ENCODE measurements at regions not wholly inside any gene's neighbourhood (a gene's known extent, or its start where the extent isn't known, plus 50 kb on each side); places are given as distances from the start of the nearest gene placed in this dataset.

GRCh38 chr15:81495780-81496467 lies 121.9 kb upstream of the TMC3 start:
- ATAC-seq (ENCODE audit: poor library complexity) (no peak), DNase-seq (no peak)
- intact Hi-C loops (cut with DNase I): no loop called here

- intact Hi-C loops (cut with DNase I): no loop called here
- DNase-seq: no peak
- ATAC-seq (ENCODE audit: poor library complexity): no peak
These were observed 119.1 kb upstream of the TMC3 start for GRCh38 chr15:81492969-81493645.

- DNase-seq: no peak
- ATAC-seq (ENCODE audit: poor library complexity): no peak
- intact Hi-C loops (cut with DNase I): no loop called here
These were observed 118.4 kb upstream of the TMC3 start for GRCh38 chr15:81492331-81492968.

- intact Hi-C loops (cut with DNase I): no loop called here
- DNase-seq (no peak), ATAC-seq (ENCODE audit: poor library complexity) (no peak)
These were observed 117.5 kb upstream of the TMC3 start for GRCh38 chr15:81491414-81492096.

GRCh38 chr15:81485806-81486205 lies 111.8 kb upstream of the TMC3 start:
- ATAC-seq (ENCODE audit: poor library complexity) (no peak), DNase-seq (no peak)
- intact Hi-C loops (cut with DNase I): loop anchor here (10.0 kb wide), 1 partner anchor 449 kb away; no protein-coding TSS in a partner anchor

- DNase-seq (no peak), ATAC-seq (ENCODE audit: poor library complexity) (no peak)
- intact Hi-C loops (cut with DNase I): loop anchor here (5.0 to 10.0 kb wide), 2 partner anchors 450 to 563 kb away; partner anchors contain the start of gene MEX3B
These were observed 110.3 kb upstream of the TMC3 start for GRCh38 chr15:81484086-81484955.

- intact Hi-C loops (cut with DNase I): loop anchor here (5.0 to 10.0 kb wide), 2 partner anchors 451 to 564 kb away; partner anchors contain the start of gene MEX3B
- DNase-seq: no peak
These were observed 109.5 kb upstream of the TMC3 start for GRCh38 chr15:81483496-81483895.

GRCh38 chr15:81481346-81481745 lies 107.3 kb upstream of the TMC3 start:
- intact Hi-C loops (cut with DNase I): loop anchor here (5.0 to 10.0 kb wide), 2 partner anchors 453 to 566 kb away; partner anchors contain the start of gene MEX3B
- ATAC-seq (ENCODE audit: poor library complexity): no peak

More at GRCh38 chr15:81483496-81483895, 109.5 kb upstream of the TMC3 start:
- ATAC-seq (ENCODE audit: poor library complexity): no peak

GRCh38 chr15:81480645-81481053 lies 106.6 kb upstream of the TMC3 start:
- no peak for DNase-seq
- ATAC-seq (ENCODE audit: poor library complexity): peak; percentile 87
- intact Hi-C loops (cut with DNase I): loop anchor here (5.0 to 10.0 kb wide), 2 partner anchors 454 to 567 kb away; partner anchors contain the start of gene MEX3B

More at GRCh38 chr15:81481346-81481745, 107.3 kb upstream of the TMC3 start:
- no peak for DNase-seq

GRCh38 chr15:81478354-81478753 lies 104.3 kb upstream of the TMC3 start:
- intact Hi-C loops (cut with DNase I): no loop called here
- ATAC-seq (ENCODE audit: poor library complexity) (no peak), DNase-seq (no peak)

GRCh38 chr15:81475926-81476325 lies 101.9 kb upstream of the TMC3 start:
- intact Hi-C loops (cut with DNase I): no loop called here
- ATAC-seq (ENCODE audit: poor library complexity): no peak

GRCh38 chr15:81475471-81475870 lies 101.5 kb upstream of the TMC3 start:
- intact Hi-C loops (cut with DNase I): no loop called here
- ATAC-seq (ENCODE audit: poor library complexity) (no peak), DNase-seq (no peak)

More at GRCh38 chr15:81475926-81476325, 101.9 kb upstream of the TMC3 start:
- DNase-seq: no peak

GRCh38 chr15:81473946-81474345 lies 99.9 kb upstream of the TMC3 start:
- no peak for DNase-seq
- ATAC-seq (ENCODE audit: poor library complexity): no peak
- intact Hi-C loops (cut with DNase I): no loop called here

- ATAC-seq (ENCODE audit: poor library complexity): peak; percentile 60
- intact Hi-C loops (cut with DNase I): no loop called here
These were observed 99.2 kb upstream of the TMC3 start for GRCh38 chr15:81473177-81473576.

GRCh38 chr15:81471151-81471550 lies 97.1 kb upstream of the TMC3 start:
- intact Hi-C loops (cut with DNase I): no loop called here

More at GRCh38 chr15:81473177-81473576, 99.2 kb upstream of the TMC3 start:
- DNase-seq: no peak

GRCh38 chr15:81469154-81469553 lies 95.1 kb upstream of the TMC3 start:
- DNase-seq: no peak
- intact Hi-C loops (cut with DNase I): no loop called here
- ATAC-seq (ENCODE audit: poor library complexity): no peak

More at GRCh38 chr15:81471151-81471550, 97.1 kb upstream of the TMC3 start:
- ATAC-seq (ENCODE audit: poor library complexity) (peak; percentile 48), DNase-seq (no peak)

- intact Hi-C loops (cut with DNase I): no loop called here
- ATAC-seq (ENCODE audit: poor library complexity) (no peak), DNase-seq (no peak)
These were observed 92.7 kb upstream of the TMC3 start for GRCh38 chr15:81466741-81467140.

GRCh38 chr15:81454024-81454423 lies 80.0 kb upstream of the TMC3 start:
- DNase-seq (no peak), ATAC-seq (ENCODE audit: poor library complexity) (no peak)
- intact Hi-C loops (cut with DNase I): no loop called here

Data from Right ventricle myocardium superior (tissue), 1 donor.